HCT116 (cell line): ENCODE measurements at regions not wholly inside any gene's neighbourhood (a gene's known extent, or its start where the extent isn't known, plus 50 kb on each side); places are given as distances from the start of the nearest gene placed in this dataset.

Experiments
- ATAC-seq: fragments of 200-7000 bp; cut with Tn5 transposase; 2 replicates; pipeline ENCODE4 v1.9.1; 2020; ENCODE audit warnings: mild to moderate bottlenecking, moderate library complexity
- BruUV-seq: library from RNA; stranded (reverse); fragments of 400-500 nt; replicated peaks from 2 replicates; lab custom pipeline; 2021; lab: Mats Ljungman, UMichigan
- CTCF ChIA-PET: fragments of 300-600 bp; sonication (Branson Sonifier 250); formaldehyde crosslinking; loops from one replicate; lab custom pipeline; 2021; ENCODE audit warnings: antibody characterized with exemption; lab: Charles Lee
- POLR2A ChIA-PET: fragments of 300-600, 350-600 bp; sonication (Branson Sonifier 250); formaldehyde crosslinking; loops from one replicate; lab custom pipeline; 2021; ENCODE audit warnings: antibody characterized with exemption; lab: Charles Lee
- RAD21 ChIA-PET, 2 experiments: fragments of 300-600 bp; sonication (Branson Sonifier 250); formaldehyde crosslinking; loops; one replicate each; lab custom pipeline; 2023; ENCODE audit warnings: low total read pairs in 2 of 2; ENCODE audit not compliant: uncharacterized antibody in 2 of 2, unreplicated experiment in 2 of 2, low non-redundant PET in 1 of 2; lab: Charles Lee
- DNase-seq: peaks from one replicate; pipeline ENCODE4 v3.0.0-alpha.2; 2010; ENCODE audit warnings: low read depth, low spot score
- H2AFZ ChIP-seq: fragments of 200-600 bp; shearing (Covaris generic), sonication (generic); 2 replicates; pipeline ENCODE4 v1.6.1; 2017; ENCODE audit warnings: low read depth, mixed run types, mixed read lengths, antibody characterized with exemption, low read length; ENCODE audit not compliant: poor library complexity, severe bottlenecking
- H3K27ac ChIP-seq: 2 replicates; pipeline ENCODE4 v1.5.1; 2012; ENCODE audit warnings: low read depth, low read length
- H3K27me3 ChIP-seq: fragments of 200-600 bp; sonication (generic); 2 replicates; pipeline ENCODE4 v1.6.1; 2016; ENCODE audit warnings: mixed run types, low read length, mixed read lengths; ENCODE audit not compliant: insufficient read depth
- H3K36me3 ChIP-seq, 2 experiments: fragments of 200-500 bp in 1 of 2; fragments of 200-600 bp in 1 of 2; sonication (Bioruptor generic) in 1 of 2; sonication (generic) in 1 of 2; 2 replicates each; pipeline versions ENCODE4 v1.5.1 to v1.6.1; 2014 to 2016; ENCODE audit warnings: low read length in 2 of 2, inconsistent platforms in 1 of 2, mixed read lengths in 1 of 2, mixed run types in 1 of 2; ENCODE audit not compliant: insufficient read depth in 2 of 2, control insufficient read depth in 1 of 2
- H3K4me1 ChIP-seq, 2 experiments: fragments of 200-600 bp in 1 of 2; sonication (generic) in 1 of 2; 2 replicates each; pipeline versions ENCODE4 v1.5.1 to v1.6.1; 2012 to 2017; ENCODE audit warnings: low read length in 2 of 2, inconsistent platforms in 1 of 2, mild to moderate bottlenecking in 1 of 2, mixed read lengths in 1 of 2, mixed run types in 1 of 2, moderate library complexity in 1 of 2; ENCODE audit not compliant: insufficient read depth in 2 of 2, control insufficient read depth in 1 of 2
- H3K4me2 ChIP-seq: fragments of 200-600 bp; sonication (generic); 2 replicates; pipeline ENCODE4 v1.6.1; 2017; ENCODE audit warnings: mixed run types, low read length, mixed read lengths
- H3K4me3 ChIP-seq, 2 experiments: fragments of 200-600 bp in 1 of 2; sonication (generic) in 1 of 2; replicated peaks in 1 of 2; 2 replicates each; pipeline ENCODE4 v1.5.1; 2011 to 2016; ENCODE audit warnings: low read length in 2 of 2, control low read depth in 1 of 2, low read depth in 1 of 2, mild to moderate bottlenecking in 1 of 2, mixed read lengths in 1 of 2, mixed run types in 1 of 2
- H3K79me2 ChIP-seq: fragments of 200-600 bp; sonication (generic); 2 replicates; pipeline ENCODE4 v1.6.1; 2017; ENCODE audit warnings: mild to moderate bottlenecking, mixed run types, low read length, moderate library complexity, mixed read lengths; ENCODE audit not compliant: insufficient read depth
- H3K9ac ChIP-seq: fragments of 200-600 bp; sonication (generic); 2 replicates; pipeline ENCODE4 v1.6.1; 2016; ENCODE audit warnings: low read length, mixed read lengths
- H3K9me2 ChIP-seq: fragments of 200-600 bp; sonication (generic), shearing (Covaris generic); 2 replicates; pipeline ENCODE4 v1.6.1; 2017; ENCODE audit warnings: mixed run types, mild to moderate bottlenecking, moderate library complexity; ENCODE audit not compliant: insufficient read depth
- H3K9me3 ChIP-seq, 2 experiments: fragments of 200-500 bp in 1 of 2; fragments of 200-600 bp in 1 of 2; sonication (Bioruptor generic) in 1 of 2; sonication (generic) in 1 of 2; 2 replicates each; pipeline ENCODE4 v1.6.1; 2014 to 2017; ENCODE audit warnings: low read length in 2 of 2, mixed read lengths in 2 of 2, inconsistent platforms in 1 of 2, low read depth in 1 of 2, mild to moderate bottlenecking in 1 of 2, mixed run types in 1 of 2, moderate library complexity in 1 of 2; ENCODE audit not compliant: control insufficient read depth in 1 of 2, insufficient read depth in 1 of 2
- H4K20me1 ChIP-seq: fragments of 200-600 bp; sonication (generic), shearing (Covaris generic); 2 replicates; pipeline ENCODE4 v1.6.1; 2017; ENCODE audit warnings: mixed run types, mild to moderate bottlenecking, moderate library complexity; ENCODE audit not compliant: insufficient read depth
- CBX3 ChIP-seq: IDR thresholded peaks from 2 replicates; pipeline ENCODE4 v1.6.1; 2012; ENCODE audit warnings: low read depth
- CEBPB ChIP-seq: IDR thresholded peaks from 2 replicates; pipeline ENCODE4 v1.6.1; 2012; ENCODE audit warnings: low read depth
- EGR1 ChIP-seq: IDR thresholded peaks from 2 replicates; pipeline ENCODE4 v1.6.1; 2012; ENCODE audit warnings: low read depth
- ELF1 ChIP-seq: IDR thresholded peaks from 2 replicates; pipeline ENCODE4 v1.6.1; 2012; ENCODE audit warnings: low read depth, borderline replicate concordance
- EZH2 ChIP-seq: fragments of 200-600 bp; sonication (generic); IDR thresholded peaks from 2 replicates; pipeline ENCODE4 v1.6.1; 2017; ENCODE audit warnings: antibody characterized with exemption, mixed run types
- FOSL1 ChIP-seq: IDR thresholded peaks from 2 replicates; pipeline ENCODE4 v1.6.1; 2012; ENCODE audit warnings: low read depth
- JUND ChIP-seq: IDR thresholded peaks from 2 replicates; pipeline ENCODE4 v1.6.1; 2012
- POLR2A ChIP-seq: IDR thresholded peaks from 2 replicates; pipeline ENCODE4 v1.7.0; 2011; ENCODE audit warnings: borderline replicate concordance; ENCODE audit not compliant: insufficient read depth, insufficient read length; ENCODE audit errors: extremely low read depth
- RAD21 ChIP-seq: IDR thresholded peaks from 2 replicates; pipeline ENCODE4 v1.6.1; 2012; ENCODE audit warnings: low read depth, mild to moderate bottlenecking
- SIN3A ChIP-seq: IDR thresholded peaks from 2 replicates; pipeline ENCODE4 v1.6.1; 2012; ENCODE audit warnings: low read depth
- SP1 ChIP-seq: IDR thresholded peaks from 2 replicates; pipeline ENCODE4 v1.6.1; 2012; ENCODE audit warnings: low read depth
- SRF ChIP-seq: IDR thresholded peaks from 2 replicates; pipeline ENCODE4 v1.6.1; 2012; ENCODE audit warnings: low read depth
- TCF7L2 ChIP-seq: IDR thresholded peaks from 2 replicates; pipeline ENCODE4 v1.7.0; 2011; ENCODE audit warnings: borderline replicate concordance, inconsistent platforms; ENCODE audit not compliant: insufficient read depth, insufficient read length; ENCODE audit errors: extremely low read depth
- YY1 ChIP-seq: IDR thresholded peaks from 2 replicates; pipeline ENCODE4 v1.6.1; 2011; ENCODE audit warnings: low read length, low read depth, moderate library complexity, mild to moderate bottlenecking; ENCODE audit not compliant: insufficient replicate concordance; ENCODE audit errors: extremely low read depth
- ZNF274 ChIP-seq: fragments of 200-500 bp; sonication (Bioruptor generic); IDR thresholded peaks from 2 replicates; pipeline ENCODE4 v1.6.1; 2014; ENCODE audit warnings: mild to moderate bottlenecking, low read depth, low read length, inconsistent platforms
- intact Hi-C: fragments of 100-400 bp; cut with micrococcal nuclease; formaldehyde crosslinking; loops from 2 replicates; pipeline ENCODE4 v1.10.0; 2022
- TF ChIP-seq, protein P1 (sequence below): IDR thresholded peaks from 2 replicates; pipeline ENCODE4 v1.6.1; 2012
- TF ChIP-seq, protein P2 (sequence below), 3 experiments: fragments of 200-600 bp in 1 of 3; sonication (generic) in 1 of 3; IDR thresholded peaks in 2 of 3; conservative IDR thresholded peaks in 1 of 3; 2 replicates each; pipeline ENCODE4 v1.5.1; 2012 to 2017; ENCODE audit warnings: low read depth in 2 of 3, low read length in 2 of 3, antibody characterized with exemption in 1 of 3, borderline replicate concordance in 1 of 3, control low read depth in 1 of 3, mild to moderate bottlenecking in 1 of 3, mixed read lengths in 1 of 3, mixed run types in 1 of 3, moderate library complexity in 1 of 3; ENCODE audit not compliant: insufficient read depth in 1 of 3
- TF ChIP-seq, protein P3 (sequence below): IDR thresholded peaks from 2 replicates; pipeline ENCODE4 v1.6.1; 2011; ENCODE audit warnings: mild to moderate bottlenecking, low read length, moderate library complexity; ENCODE audit not compliant: insufficient replicate concordance; ENCODE audit errors: extremely low read depth

GRCh38 chr11:21963013-21963412 is 229.9 kb upstream of the ANO5 start (continued):
- TF ChIP-seq ZNF274: no peak
- TF ChIP-seq, protein P1, sequence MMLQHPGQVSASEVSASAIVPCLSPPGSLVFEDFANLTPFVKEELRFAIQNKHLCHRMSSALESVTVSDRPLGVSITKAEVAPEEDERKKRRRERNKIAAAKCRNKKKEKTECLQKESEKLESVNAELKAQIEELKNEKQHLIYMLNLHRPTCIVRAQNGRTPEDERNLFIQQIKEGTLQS: no peak
- TF ChIP-seq EGR1: no peak
- no peak for TF ChIP-seq CEBPB
- TF ChIP-seq SIN3A: no peak
- TF ChIP-seq POLR2A: no peak
- TF ChIP-seq YY1: no peak

DNA sequence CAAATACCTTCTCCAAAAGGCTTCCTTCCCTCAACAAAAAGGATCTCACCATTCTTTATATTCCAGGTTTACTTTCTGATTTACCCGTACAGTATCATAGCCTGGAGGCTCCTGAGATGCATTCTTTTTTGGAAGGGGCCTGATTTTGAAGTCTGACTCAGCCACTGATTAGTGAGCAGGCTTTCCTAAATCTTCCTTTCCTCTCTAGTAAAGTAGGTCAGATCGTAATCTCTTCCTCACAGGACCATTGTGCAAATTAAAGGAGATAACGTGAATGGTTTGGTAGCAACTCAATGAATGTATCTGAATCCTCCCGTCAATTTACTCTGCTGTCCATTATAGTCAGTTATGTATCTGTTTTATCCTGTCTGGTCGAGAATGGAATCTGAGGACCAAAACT is 227.7 kb upstream of the ANO5 start:
- no peak for DNase-seq
- Histone ChIP-seq H3K4me2 (no peak overlapping the region), H4K20me1 (no peaks in the 10 kb centered on the region), H3K4me3 (no peak overlapping the region), H3K4me1 (no peaks in the 10 kb centered on the region), H3K36me3 (no peaks in the 10 kb centered on the region), H2AFZ (no peak overlapping the region), H3K9me2 (no peaks in the 10 kb centered on the region), H3K9me3 (peaks cover 0 to 15% of the 10 kb centered on the region in 2 experiments; a peak in 2 of 4 replicates), H3K9ac (no peak overlapping the region), H3K27ac (no peak overlapping the region), H3K27me3 (no peaks in the 10 kb centered on the region), H3K79me2 (no peaks in the 10 kb centered on the region)
- intact Hi-C loops: no loop called here
- TF ChIP-seq JUND (no peak), RAD21 (no peak), EZH2 (no peak), ZNF274 (no peak), SIN3A (no peak), TCF7L2 (no peak), CBX3 (no peak), CEBPB (no peak), FOSL1 (no peak), SP1 (no peak), ELF1 (no peak), SRF (no peak)
- TF ChIP-seq, protein P2, sequence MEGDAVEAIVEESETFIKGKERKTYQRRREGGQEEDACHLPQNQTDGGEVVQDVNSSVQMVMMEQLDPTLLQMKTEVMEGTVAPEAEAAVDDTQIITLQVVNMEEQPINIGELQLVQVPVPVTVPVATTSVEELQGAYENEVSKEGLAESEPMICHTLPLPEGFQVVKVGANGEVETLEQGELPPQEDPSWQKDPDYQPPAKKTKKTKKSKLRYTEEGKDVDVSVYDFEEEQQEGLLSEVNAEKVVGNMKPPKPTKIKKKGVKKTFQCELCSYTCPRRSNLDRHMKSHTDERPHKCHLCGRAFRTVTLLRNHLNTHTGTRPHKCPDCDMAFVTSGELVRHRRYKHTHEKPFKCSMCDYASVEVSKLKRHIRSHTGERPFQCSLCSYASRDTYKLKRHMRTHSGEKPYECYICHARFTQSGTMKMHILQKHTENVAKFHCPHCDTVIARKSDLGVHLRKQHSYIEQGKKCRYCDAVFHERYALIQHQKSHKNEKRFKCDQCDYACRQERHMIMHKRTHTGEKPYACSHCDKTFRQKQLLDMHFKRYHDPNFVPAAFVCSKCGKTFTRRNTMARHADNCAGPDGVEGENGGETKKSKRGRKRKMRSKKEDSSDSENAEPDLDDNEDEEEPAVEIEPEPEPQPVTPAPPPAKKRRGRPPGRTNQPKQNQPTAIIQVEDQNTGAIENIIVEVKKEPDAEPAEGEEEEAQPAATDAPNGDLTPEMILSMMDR (IDR thresholded peaks at IDR 0.05 in 2 of 3, conservative IDR thresholded peaks at IDR 0.05 in 1 of 3; ENCODE audit: borderline replicate concordance in 1 of 3, insufficient read depth in 1 of 3, low read depth in 2 of 3, low read length in 2 of 3): no peak
- TF ChIP-seq, protein P3, sequence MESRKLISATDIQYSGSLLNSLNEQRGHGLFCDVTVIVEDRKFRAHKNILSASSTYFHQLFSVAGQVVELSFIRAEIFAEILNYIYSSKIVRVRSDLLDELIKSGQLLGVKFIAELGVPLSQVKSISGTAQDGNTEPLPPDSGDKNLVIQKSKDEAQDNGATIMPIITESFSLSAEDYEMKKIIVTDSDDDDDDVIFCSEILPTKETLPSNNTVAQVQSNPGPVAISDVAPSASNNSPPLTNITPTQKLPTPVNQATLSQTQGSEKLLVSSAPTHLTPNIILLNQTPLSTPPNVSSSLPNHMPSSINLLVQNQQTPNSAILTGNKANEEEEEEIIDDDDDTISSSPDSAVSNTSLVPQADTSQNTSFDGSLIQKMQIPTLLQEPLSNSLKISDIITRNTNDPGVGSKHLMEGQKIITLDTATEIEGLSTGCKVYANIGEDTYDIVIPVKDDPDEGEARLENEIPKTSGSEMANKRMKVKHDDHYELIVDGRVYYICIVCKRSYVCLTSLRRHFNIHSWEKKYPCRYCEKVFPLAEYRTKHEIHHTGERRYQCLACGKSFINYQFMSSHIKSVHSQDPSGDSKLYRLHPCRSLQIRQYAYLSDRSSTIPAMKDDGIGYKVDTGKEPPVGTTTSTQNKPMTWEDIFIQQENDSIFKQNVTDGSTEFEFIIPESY: no peak
- CTCF ChIA-PET: no interaction called here
- POLR2A ChIA-PET: no interaction called here
- ATAC-seq: no peak
- RAD21 ChIA-PET: no interaction called here
- BruUV-seq: no TSS peak
